ENCODE measurements at regions not wholly inside any gene's neighbourhood (a gene's known extent, or its start where the extent isn't known, plus 50 kb on each side); places are given as distances from the start of the nearest gene placed in this dataset.
"Not testable (repeated sequence)": the region's sequence is repeated elsewhere in the genome, so short reads cannot be mapped to it uniquely, and the experiment has no call there.

DNA sequence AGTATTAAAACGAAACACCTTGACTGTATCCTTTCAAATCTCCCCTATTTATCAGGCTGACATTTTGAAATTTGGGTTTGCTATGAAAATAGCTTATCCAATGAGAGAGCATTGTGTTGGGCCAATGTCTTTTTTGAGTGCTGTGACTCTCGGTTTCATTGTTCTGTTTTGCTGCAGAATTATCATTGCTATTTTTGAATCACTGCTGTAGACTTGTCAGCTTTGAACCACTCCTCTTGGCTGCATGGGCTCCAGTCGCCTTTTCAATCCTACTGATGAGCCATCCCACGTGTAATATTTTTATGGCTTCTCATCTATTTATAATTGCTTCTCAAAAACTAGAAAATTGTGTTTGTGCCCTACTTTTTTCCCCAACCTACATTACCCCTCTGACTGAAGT, 322.8 kb downstream of the LNPK start:
- no peak for DNase-seq

GRCh38 chr2:175677880-175678279, 324.2 kb downstream of the LNPK start:
- DNase-seq, result no peak

GRCh38 chr2:175676813-175677212, 325.3 kb downstream of the LNPK start:
- DNase-seq, result no peak

DNA sequence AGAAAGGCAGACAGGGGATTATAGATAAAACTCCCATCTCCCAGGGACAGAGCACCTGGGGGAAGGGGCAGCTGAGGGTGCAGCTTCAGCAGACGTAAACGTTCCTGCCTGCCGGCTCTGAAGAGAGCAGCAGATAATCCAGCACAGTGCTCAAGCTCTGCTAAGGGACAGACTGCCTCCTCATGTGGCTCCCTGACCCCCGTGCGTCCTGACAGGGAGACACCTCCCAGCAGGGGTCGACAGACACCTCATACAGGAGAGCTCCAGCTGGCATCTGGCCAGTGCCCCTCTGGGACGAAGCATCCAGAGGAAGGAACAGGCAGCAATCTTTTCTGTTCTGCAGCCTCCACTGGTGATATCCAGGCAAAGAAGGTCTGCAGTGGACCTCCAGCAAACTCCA, 333.3 kb downstream of the LNPK start:
- not testable (repeated sequence) for DNase-seq

GRCh38 chr2:175662335-175662734, 339.7 kb downstream of the LNPK start:
- no peak for DNase-seq

DNA sequence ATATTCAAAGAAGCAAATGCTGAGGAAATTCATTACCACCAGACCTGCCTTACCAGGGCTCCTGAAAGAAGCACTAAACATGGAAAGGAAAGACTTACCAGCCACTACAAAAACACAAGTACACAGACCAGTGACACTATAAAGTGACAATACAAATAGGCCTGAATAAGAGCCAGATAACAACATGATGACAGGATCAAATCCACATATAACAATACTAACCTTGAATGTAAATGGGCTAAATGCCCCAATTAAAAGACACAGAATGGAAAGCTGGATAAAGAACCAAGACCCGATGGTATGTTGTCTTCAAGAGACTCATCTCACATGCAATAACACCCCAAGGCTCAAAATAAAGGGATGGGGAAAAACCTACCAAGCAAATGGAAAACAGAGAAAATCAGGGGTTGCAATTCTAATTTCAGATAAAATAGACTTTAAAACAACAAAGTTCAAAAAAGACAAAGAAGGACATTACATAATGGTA, 353.4 kb downstream of the LNPK start:
- no peak for DNase-seq

- no peak for DNase-seq
Measured at GRCh38 chr2:175647058-175647457, 355.0 kb downstream of the LNPK start.

GRCh38 chr2:175640655-175641054, 361.4 kb downstream of the LNPK start:
- no peak for DNase-seq

- no peak for DNase-seq
Measured at GRCh38 chr2:175633227-175633626, 368.8 kb downstream of the LNPK start.

- no peak for DNase-seq
Measured at GRCh38 chr2:175631245-175631623, 370.8 kb downstream of the LNPK start.

DNA sequence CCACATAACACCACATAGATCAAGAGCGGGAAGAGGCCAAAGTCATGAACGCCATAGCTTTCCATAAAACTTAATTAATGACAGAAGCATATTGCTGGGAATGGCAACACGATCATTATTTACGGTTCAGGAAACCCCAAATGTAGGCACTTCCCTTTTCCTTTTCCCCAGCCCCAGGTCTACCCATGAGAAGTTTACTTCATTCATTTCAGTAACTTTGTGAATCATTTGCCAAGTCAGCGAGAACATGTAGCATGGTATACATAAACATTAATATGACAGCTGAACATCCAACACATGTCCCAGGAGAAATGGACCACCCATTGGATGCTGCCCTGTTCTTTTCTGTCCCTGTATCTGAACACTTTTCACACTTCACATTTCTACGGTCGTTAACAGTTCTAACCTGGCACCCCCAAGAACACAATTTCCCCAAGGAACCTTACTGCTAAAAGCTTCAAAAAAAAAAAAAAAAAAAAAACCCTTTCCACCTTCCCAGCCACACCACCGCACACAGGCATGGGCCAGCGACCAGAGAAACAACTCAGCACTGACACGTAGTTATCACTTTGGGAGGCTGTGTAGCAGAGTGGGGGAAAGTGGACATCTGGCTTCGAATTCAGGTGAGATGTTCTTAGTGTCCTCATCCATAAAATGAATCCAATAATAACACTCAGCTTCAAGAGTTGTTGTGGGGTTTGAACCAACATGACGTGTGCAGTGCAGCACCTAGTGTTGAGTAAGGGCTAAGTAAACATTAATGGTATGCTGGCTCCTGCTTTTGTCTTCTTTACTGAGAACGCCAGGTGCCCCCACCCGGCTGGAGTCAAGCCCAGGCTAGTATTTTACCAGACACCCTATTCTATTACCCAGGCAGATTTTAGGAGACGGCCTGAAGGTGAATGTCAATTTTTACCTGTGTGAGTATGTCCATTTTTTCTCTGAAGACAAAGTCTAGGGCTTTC, 371.5 kb downstream of the LNPK start:
- no peak for DNase-seq

DNA sequence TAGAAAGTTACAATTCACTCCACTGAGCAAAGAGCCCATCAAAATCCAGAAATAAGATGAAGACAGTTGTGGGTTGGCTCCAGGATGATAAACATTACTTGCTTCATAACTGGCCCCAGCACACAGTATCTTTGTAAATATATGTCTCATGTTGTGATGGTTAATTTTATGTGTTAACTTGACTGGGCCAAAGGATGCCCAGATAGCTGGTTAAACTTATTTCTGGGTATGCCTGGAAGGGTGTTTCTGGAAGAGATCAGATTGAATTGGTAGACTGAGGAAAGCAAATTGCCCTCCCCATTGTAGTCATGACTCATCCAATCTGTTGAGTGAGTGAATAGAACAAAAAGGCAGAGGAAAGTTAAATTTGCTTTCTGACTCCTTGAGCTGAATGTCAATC, 373.8 kb downstream of the LNPK start:
- no peak for DNase-seq

GRCh38 chr2:175627405-175627804, 374.7 kb downstream of the LNPK start:
- DNase-seq, result no peak

DNA sequence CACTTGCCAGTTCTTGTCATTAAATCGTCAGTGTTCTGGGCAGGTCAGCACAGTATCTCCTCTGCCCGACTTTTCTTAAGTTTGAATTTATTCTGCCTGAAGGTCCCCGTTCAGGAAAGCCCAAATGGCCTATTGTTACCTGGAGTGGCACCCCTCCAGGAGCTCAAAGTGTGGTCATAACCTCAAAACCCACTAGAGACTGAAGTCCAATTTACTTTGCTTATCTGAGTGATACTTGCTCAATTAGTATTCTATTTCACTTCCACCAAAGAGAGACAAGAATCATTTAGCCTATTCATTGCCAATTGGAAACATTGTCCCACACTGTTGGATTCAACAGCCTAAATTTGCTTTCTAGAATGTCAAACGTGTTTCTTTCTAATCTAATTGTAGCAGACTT, 375.3 kb downstream of the LNPK start:
- no peak for DNase-seq

DNA sequence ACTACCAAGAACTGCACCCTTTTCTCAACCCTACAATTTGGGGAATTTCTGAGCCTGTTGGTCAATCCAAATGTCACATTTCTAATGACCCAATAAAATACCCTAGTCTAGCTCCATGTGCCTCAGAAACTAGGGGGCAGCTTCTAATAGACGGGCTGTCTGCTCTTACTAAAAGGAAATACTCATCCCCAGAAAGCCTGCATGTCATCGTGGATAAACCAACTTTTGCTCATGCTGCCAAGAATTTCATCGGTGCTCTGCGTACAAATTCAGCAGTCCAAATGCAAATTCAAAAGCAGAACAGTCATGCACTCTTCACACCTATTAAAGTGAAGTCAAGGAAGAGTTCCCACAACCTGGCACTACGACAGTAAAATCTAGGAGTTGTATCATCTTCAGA, 377.3 kb downstream of the LNPK start:
- DNase-seq, result no peak

- DNase-seq, result no peak
Measured at GRCh38 chr2:175624211-175624761, 377.8 kb downstream of the LNPK start.

- DNase-seq, result no peak
Measured at GRCh38 chr2:175621821-175622220, 380.2 kb downstream of the LNPK start.

DNA sequence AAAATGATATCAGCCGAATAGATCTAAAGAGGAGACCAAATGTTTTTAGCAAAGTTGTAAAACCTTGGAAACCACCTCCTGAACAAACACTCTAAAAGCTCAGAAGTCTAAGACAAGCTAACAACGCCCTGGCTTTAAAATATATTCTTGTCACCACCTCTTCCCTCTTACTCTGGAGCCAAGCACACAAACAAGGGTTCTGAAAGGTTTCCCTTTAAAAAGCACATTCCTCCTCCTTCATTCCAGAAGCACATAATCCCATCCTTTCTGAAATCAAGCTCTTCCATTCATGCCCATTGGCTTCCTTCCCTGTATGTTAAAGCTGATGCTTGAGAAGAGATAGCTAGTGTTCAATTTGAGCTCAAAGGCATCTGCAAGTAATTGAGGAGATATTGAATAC, 382.0 kb downstream of the LNPK start:
- DNase-seq, result no peak

GRCh38 chr2:175619179-175620045, 382.7 kb downstream of the LNPK start:
- DNase-seq, result no peak

- no peak for DNase-seq
Measured at GRCh38 chr2:175612280-175612679, 389.8 kb downstream of the LNPK start.

- no peak for DNase-seq
Measured at GRCh38 chr2:175606010-175606841, 395.8 kb downstream of the LNPK start.

DNA sequence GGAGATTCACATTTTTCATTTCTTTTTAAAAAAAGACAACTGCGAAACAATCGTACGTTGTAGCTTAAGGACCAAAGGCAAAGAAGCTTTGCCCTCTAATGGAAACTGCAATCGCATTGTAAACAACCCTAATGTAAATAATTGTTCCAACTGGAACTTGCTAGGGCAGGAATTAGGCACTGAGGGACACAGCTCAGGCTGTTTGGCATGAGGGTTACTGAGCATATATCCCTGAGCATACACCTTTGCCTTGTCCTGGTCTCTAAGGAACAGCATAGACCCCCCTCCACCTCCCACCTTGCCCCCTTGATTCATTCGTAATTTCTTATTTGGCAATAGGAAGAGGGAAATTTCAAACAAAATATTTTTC, 396.4 kb downstream of the LNPK start:
- DNase-seq, result no peak

Data from T-helper 2 cell (primary cell).